ENCODE measurements at regions not wholly inside any gene's neighbourhood (a gene's known extent, or its start where the extent isn't known, plus 50 kb on each side); places are given as distances from the start of the nearest gene placed in this dataset.

DNA sequence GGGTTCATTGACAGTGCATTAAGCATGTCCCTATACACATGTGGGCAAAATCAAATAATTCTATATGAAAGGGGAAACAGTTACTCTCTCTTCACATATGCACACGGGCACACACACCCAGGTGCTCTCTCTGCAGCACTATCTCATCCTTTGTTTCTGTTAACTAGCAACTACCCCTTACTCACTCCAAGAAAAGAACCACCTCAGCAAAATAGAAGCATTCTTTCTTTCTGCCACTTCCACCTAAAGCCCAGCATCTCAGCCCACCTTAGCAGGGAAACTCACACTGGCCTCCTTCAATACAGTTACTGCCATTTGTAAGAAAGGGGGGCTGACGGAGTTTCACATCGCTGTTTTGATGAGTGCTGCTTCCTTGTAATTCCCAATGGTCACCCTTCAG is 216.3 kb upstream of the ID2 start:
- no peak for DNase-seq (ENCODE audit: insufficient read length, low spot score)
- TF ChIP-seq POLR2A (IDR thresholded peaks at IDR 0.05; ENCODE audit: low read depth, low read length) (no peak), POLR2AphosphoS5 (IDR thresholded peaks at IDR 0.05; ENCODE audit: low read depth, low read length) (no peak), TAF1 (IDR thresholded peaks at IDR 0.05; ENCODE audit: low read depth, low read length) (no peak), POU2F2 (IDR thresholded peaks at IDR 0.05; ENCODE audit: low read depth, low read length) (no peak), PAX5 (IDR thresholded peaks at IDR 0.05; ENCODE audit: insufficient read depth, low read length, severe bottlenecking) (no peak), SPI1 (IDR thresholded peaks at IDR 0.05; ENCODE audit: low read depth, low read length) (no peak)
- peak; percentile 55 for FAIRE-seq

DNA sequence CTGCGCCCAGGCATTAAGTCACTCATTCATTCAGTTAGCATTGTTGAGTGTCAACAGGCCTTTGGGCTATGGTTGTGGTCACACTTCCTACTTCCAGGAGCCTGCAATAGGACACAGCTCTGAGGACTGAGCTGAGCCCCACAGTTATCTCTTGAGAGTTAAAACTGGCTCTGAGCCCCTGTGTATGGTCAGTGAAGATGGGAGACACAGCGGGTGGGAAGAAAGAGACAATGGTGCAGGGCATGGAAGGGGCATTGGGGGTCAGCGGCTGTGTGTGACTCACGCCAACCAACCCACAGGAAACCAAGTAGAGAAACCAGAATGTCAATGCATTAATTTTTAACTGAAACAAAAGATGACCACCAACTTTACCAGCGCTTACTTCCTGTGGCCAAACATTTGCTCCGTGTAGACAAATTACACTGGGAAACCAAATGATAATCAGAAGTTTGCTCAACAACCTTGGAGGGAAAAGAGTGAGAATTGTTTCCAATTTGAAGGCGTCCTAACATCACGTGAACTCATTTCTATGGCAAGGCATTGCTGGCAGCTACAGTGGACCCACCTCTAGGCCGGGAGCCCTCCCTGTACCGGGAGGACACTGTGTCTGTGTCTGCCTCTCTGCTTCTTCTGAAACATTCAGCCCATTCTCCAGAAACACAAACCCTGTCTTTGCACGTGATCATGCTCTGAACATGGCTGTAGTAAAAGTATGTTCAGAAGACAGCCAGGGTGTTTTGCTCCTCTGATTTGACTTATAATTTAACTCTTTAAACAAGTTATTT is 212.0 kb upstream of the ID2 start:
- DNase-seq (ENCODE audit: insufficient read length, low spot score) (no peak), FAIRE-seq (no peak)
- TF ChIP-seq POU2F2 (IDR thresholded peaks at IDR 0.05; ENCODE audit: low read depth, low read length) = no peak
- no peak for TF ChIP-seq SPI1 (IDR thresholded peaks at IDR 0.05; ENCODE audit: low read depth, low read length)
- TF ChIP-seq POLR2AphosphoS5 (IDR thresholded peaks at IDR 0.05; ENCODE audit: low read depth, low read length) = no peak
- no peak for TF ChIP-seq PAX5 (IDR thresholded peaks at IDR 0.05; ENCODE audit: insufficient read depth, low read length, severe bottlenecking)
- no peak for TF ChIP-seq TAF1 (IDR thresholded peaks at IDR 0.05; ENCODE audit: low read depth, low read length)
- TF ChIP-seq POLR2A (IDR thresholded peaks at IDR 0.05; ENCODE audit: low read depth, low read length) = no peak

GRCh38 chr2:8472545-8473323 is 209.1 kb upstream of the ID2 start:
- FAIRE-seq (peak; percentile 83), DNase-seq (ENCODE audit: insufficient read length, low spot score) (no peak)
- no peak for TF ChIP-seq POU2F2 (IDR thresholded peaks at IDR 0.05; ENCODE audit: low read depth, low read length)
- peak; percentile 82 for TF ChIP-seq SPI1 (IDR thresholded peaks at IDR 0.05; ENCODE audit: low read depth, low read length)
- no peak for TF ChIP-seq TAF1 (IDR thresholded peaks at IDR 0.05; ENCODE audit: low read depth, low read length)
- TF ChIP-seq POLR2AphosphoS5 (IDR thresholded peaks at IDR 0.05; ENCODE audit: low read depth, low read length) = no peak
- TF ChIP-seq PAX5 (IDR thresholded peaks at IDR 0.05; ENCODE audit: insufficient read depth, low read length, severe bottlenecking) = no peak
- TF ChIP-seq POLR2A (IDR thresholded peaks at IDR 0.05; ENCODE audit: low read depth, low read length) = no peak

GRCh38 chr2:8475349-8476031 is 206.4 kb upstream of the ID2 start:
- FAIRE-seq (peak; percentile 75), DNase-seq (ENCODE audit: insufficient read length, low spot score) (no peak)
- TF ChIP-seq TAF1 (IDR thresholded peaks at IDR 0.05; ENCODE audit: low read depth, low read length) = no peak
- TF ChIP-seq SPI1 (IDR thresholded peaks at IDR 0.05; ENCODE audit: low read depth, low read length) = no peak; the same call in 1 of the 2 replicates
- TF ChIP-seq POU2F2 (IDR thresholded peaks at IDR 0.05; ENCODE audit: low read depth, low read length) = no peak
- TF ChIP-seq POLR2A (IDR thresholded peaks at IDR 0.05; ENCODE audit: low read depth, low read length) = no peak
- no peak for TF ChIP-seq POLR2AphosphoS5 (IDR thresholded peaks at IDR 0.05; ENCODE audit: low read depth, low read length)
- TF ChIP-seq PAX5 (IDR thresholded peaks at IDR 0.05; ENCODE audit: insufficient read depth, low read length, severe bottlenecking) = no peak

GRCh38 chr2:8477552-8478470 is 204.0 kb upstream of the ID2 start:
- DNase-seq (ENCODE audit: insufficient read length, low spot score) = no peak
- FAIRE-seq = peak; percentile 91
- peak; percentile 94 for TF ChIP-seq SPI1 (IDR thresholded peaks at IDR 0.05; ENCODE audit: low read depth, low read length)
- TF ChIP-seq POLR2AphosphoS5 (IDR thresholded peaks at IDR 0.05; ENCODE audit: low read depth, low read length) = no peak
- no peak for TF ChIP-seq TAF1 (IDR thresholded peaks at IDR 0.05; ENCODE audit: low read depth, low read length)
- TF ChIP-seq PAX5 (IDR thresholded peaks at IDR 0.05; ENCODE audit: insufficient read depth, low read length, severe bottlenecking) = peak; percentile 54

DNA sequence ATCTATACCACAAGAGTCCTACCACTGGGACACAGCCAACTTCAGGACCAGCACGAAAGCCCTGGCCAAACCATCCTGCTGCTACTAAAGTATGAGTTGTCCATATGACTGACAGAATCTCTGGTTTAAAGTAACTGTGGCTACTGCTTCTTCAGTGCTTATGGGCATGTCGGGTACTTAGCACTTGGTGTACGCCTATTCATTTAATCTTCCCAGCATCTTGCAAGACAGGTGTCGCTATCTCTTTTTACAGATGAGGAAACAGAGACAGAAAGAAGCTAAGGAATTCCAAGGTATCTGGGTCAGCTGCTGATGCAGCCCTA is 203.4 kb upstream of the ID2 start:
- DNase-seq (ENCODE audit: insufficient read length, low spot score) (no peak), FAIRE-seq (peak; percentile 59)
- TF ChIP-seq PAX5 (IDR thresholded peaks at IDR 0.05; ENCODE audit: insufficient read depth, low read length, severe bottlenecking) (no peak), POU2F2 (IDR thresholded peaks at IDR 0.05; ENCODE audit: low read depth, low read length) (no peak), SPI1 (IDR thresholded peaks at IDR 0.05; ENCODE audit: low read depth, low read length) (no peak), POLR2AphosphoS5 (IDR thresholded peaks at IDR 0.05; ENCODE audit: low read depth, low read length) (no peak), POLR2A (IDR thresholded peaks at IDR 0.05; ENCODE audit: low read depth, low read length) (no peak), TAF1 (IDR thresholded peaks at IDR 0.05; ENCODE audit: low read depth, low read length) (no peak)

GRCh38 chr2:8479298-8479697 is 202.6 kb upstream of the ID2 start:
- DNase-seq (ENCODE audit: insufficient read length, low spot score) (no peak), FAIRE-seq (no peak)

GRCh38 chr2:8480915-8481314 is 200.9 kb upstream of the ID2 start:
- no peak for TF ChIP-seq POLR2A (IDR thresholded peaks at IDR 0.05; ENCODE audit: low read depth, low read length)
- no peak for TF ChIP-seq PAX5 (IDR thresholded peaks at IDR 0.05; ENCODE audit: insufficient read depth, low read length, severe bottlenecking)
- TF ChIP-seq SPI1 (IDR thresholded peaks at IDR 0.05; ENCODE audit: low read depth, low read length) = no peak
- TF ChIP-seq POLR2AphosphoS5 (IDR thresholded peaks at IDR 0.05; ENCODE audit: low read depth, low read length) = no peak
- no peak for TF ChIP-seq TAF1 (IDR thresholded peaks at IDR 0.05; ENCODE audit: low read depth, low read length)
- no peak for TF ChIP-seq POU2F2 (IDR thresholded peaks at IDR 0.05; ENCODE audit: low read depth, low read length)
- FAIRE-seq (no peak), DNase-seq (ENCODE audit: insufficient read length, low spot score) (no peak)

More at GRCh38 chr2:8479298-8479697, 202.6 kb upstream of the ID2 start:
- TF ChIP-seq POLR2AphosphoS5 (IDR thresholded peaks at IDR 0.05; ENCODE audit: low read depth, low read length) = no peak
- TF ChIP-seq TAF1 (IDR thresholded peaks at IDR 0.05; ENCODE audit: low read depth, low read length) = no peak
- TF ChIP-seq POU2F2 (IDR thresholded peaks at IDR 0.05; ENCODE audit: low read depth, low read length) = no peak
- TF ChIP-seq PAX5 (IDR thresholded peaks at IDR 0.05; ENCODE audit: insufficient read depth, low read length, severe bottlenecking) = no peak
- no peak for TF ChIP-seq SPI1 (IDR thresholded peaks at IDR 0.05; ENCODE audit: low read depth, low read length)
- TF ChIP-seq POLR2A (IDR thresholded peaks at IDR 0.05; ENCODE audit: low read depth, low read length) = no peak

All from GM12891 (cell line).